ENCODE measurements at regions not wholly inside any gene's neighbourhood (a gene's known extent, or its start where the extent isn't known, plus 50 kb on each side); places are given as distances from the start of the nearest gene placed in this dataset.
"Not testable (repeated sequence)": the region's sequence is repeated elsewhere in the genome, so short reads cannot be mapped to it uniquely, and the experiment has no call there.

DNA sequence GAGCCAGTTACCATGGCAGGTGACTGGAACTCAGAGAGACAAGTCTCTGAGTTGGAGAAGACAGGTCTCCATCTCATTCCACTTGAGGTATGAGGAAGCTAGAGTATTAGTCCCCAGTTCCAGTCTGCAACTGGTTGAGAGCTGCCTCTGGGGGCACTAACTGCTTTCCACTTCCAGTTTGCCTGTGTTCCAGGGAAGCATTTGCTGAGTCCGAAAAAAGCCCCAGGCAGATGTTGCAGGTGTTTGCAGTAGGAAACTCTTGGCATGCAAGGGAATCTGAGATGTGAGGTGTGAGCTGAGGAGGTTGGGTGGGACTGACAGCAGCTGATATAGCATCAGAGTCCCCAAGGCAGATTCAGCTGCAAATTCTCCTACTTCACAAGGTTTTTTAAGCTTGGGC is 272.2 kb upstream of the CASK start:
- H3K27ac ChIP-seq: no peak overlapping the region
- TF ChIP-seq, protein P1, sequence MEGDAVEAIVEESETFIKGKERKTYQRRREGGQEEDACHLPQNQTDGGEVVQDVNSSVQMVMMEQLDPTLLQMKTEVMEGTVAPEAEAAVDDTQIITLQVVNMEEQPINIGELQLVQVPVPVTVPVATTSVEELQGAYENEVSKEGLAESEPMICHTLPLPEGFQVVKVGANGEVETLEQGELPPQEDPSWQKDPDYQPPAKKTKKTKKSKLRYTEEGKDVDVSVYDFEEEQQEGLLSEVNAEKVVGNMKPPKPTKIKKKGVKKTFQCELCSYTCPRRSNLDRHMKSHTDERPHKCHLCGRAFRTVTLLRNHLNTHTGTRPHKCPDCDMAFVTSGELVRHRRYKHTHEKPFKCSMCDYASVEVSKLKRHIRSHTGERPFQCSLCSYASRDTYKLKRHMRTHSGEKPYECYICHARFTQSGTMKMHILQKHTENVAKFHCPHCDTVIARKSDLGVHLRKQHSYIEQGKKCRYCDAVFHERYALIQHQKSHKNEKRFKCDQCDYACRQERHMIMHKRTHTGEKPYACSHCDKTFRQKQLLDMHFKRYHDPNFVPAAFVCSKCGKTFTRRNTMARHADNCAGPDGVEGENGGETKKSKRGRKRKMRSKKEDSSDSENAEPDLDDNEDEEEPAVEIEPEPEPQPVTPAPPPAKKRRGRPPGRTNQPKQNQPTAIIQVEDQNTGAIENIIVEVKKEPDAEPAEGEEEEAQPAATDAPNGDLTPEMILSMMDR (IDR thresholded peaks at IDR 0.05): no peak
- H3K27me3 ChIP-seq: no peaks in the 10 kb centered on the region
- no peaks in the 10 kb centered on the region for H3K4me1 ChIP-seq
- intact Hi-C loops (cut with DNase I): no loop called here
- DNase-seq: no peak
- ATAC-seq: no peak
- no peak overlapping the region for H3K4me3 ChIP-seq
- H3K9me3 ChIP-seq: no peaks in the 10 kb centered on the region
- no peaks in the 10 kb centered on the region for H3K36me3 ChIP-seq

DNA sequence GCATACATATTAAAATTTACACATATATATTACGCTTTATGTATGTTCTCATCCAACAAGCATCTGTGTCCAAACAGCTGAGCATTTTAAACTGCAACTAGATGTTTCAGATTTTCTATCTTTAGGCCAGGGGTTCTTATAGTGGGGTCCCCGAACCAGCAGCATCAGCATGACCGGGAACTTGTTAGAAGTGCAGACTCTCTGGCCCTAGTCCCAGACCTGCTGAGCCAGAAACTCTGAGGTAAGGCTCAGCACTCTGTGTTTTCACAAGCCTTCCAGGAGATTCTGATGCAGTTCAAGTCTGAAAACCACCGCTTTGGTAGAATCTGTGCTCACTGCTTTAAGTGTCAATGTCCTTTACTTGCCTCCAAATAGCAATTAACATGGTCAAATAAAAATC is 266.2 kb upstream of the CASK start:
- Histone ChIP-seq H3K9me3 (no peaks in the 10 kb centered on the region), H3K4me3 (no peak overlapping the region), H3K4me1 (no peaks in the 10 kb centered on the region), H3K36me3 (no peaks in the 10 kb centered on the region), H3K27me3 (no peaks in the 10 kb centered on the region), H3K27ac (no peak overlapping the region)
- TF ChIP-seq, protein P1 (IDR thresholded peaks at IDR 0.05): no peak
- intact Hi-C loops (cut with DNase I): no loop called here
- ATAC-seq: no peak
- no peak for DNase-seq

DNA sequence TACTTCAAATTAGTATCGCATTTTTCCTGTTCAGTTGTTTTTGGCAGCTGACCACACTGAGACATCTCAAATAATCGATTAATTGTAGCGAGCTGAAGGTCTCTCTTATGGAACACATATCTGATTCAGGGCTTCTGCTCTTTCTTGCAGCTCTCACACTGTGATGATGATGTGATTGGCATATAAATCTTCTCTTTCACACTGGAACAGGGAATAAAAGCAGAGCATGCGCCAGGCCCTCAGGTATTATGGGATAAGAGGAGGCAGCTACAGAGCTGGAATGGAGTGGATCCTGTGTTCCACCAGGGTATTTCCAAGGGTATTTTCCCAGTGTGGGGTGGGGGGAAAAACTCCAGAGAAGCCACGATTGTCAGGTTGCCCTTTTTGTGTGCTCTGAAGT is 265.4 kb upstream of the CASK start:
- Histone ChIP-seq H3K9me3 (no peaks in the 10 kb centered on the region), H3K4me1 (no peaks in the 10 kb centered on the region), H3K27me3 (no peaks in the 10 kb centered on the region), H3K4me3 (no peak overlapping the region), H3K27ac (no peak overlapping the region), H3K36me3 (no peaks in the 10 kb centered on the region)
- ATAC-seq (no peak), DNase-seq (no peak)
- intact Hi-C loops (cut with DNase I): no loop called here
- TF ChIP-seq, protein P1 (IDR thresholded peaks at IDR 0.05): no peak

DNA sequence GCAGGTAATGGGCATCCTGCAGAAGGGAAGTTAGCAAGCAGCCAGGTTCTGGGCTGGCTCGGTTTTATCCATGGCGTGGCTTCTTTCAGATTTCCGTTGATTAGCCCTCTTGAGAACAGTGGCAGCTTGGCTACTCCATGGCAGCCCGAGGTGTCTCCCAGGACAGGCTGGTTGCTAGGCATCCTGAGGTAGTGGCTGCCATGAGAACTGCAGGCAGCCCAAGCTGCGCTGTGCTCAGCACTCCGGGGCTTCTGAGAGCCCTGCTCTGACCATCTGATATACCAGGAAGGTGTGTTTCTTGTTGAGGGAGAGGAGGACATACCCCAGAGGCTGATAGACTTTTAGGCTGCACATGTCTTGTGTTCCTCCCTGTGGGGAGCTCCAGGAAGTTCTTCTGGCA is 253.4 kb upstream of the CASK start:
- no peaks in the 10 kb centered on the region for H3K36me3 ChIP-seq
- no peaks in the 10 kb centered on the region for H3K9me3 ChIP-seq
- TF ChIP-seq, protein P1 (IDR thresholded peaks at IDR 0.05): no peak
- intact Hi-C loops (cut with DNase I): no loop called here
- DNase-seq (no peak), ATAC-seq (no peak)
- no peaks in the 10 kb centered on the region for H3K27me3 ChIP-seq
- H3K4me3 ChIP-seq: no peak overlapping the region
- H3K4me1 ChIP-seq: no peaks in the 10 kb centered on the region
- no peak overlapping the region for H3K27ac ChIP-seq

DNA sequence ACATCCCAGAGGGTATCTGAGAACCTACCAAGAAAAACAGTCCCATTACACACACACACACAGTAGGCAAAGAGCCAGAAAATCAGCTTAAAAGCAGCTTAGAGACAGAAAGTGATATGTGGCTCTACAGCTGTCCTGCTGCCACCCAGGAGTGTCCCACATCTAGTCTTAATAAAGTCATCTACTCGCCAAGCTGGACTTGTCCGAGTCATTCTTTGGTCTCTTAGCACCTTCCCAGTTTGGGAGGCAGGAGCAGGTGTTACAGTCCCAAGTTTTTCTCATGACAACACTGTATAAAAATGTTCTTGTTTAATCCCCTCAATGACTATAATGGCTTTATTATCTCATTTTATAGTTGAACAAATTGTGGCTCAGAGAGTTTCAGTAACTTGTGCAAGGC is 252.5 kb upstream of the CASK start:
- Histone ChIP-seq H3K27me3 (no peaks in the 10 kb centered on the region), H3K9me3 (no peaks in the 10 kb centered on the region), H3K27ac (no peak overlapping the region)

DNA sequence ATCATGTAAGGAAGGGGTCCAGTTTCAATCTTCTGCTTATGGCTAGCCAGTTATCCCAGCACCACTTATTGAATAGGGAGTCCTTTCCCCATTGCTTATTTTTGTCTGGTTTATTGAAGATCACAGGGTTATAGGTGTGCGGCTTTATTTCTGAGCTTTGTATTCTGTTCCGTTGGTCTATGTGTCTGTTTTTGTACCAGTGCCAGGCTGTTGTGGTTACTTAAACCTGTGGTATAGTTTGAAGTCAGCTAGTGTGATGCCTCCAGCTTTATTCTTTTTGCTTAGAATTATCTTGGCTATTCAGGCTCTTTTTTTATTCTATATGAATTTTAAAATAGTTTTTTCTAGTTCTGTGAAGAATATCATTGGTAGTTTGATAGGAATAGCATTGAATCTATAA is 234.6 kb upstream of the CASK start:
- H3K4me3 ChIP-seq; ATAC-seq; H3K36me3 ChIP-seq; intact Hi-C loops (cut with DNase I); H3K9me3 ChIP-seq; H3K27ac ChIP-seq; DNase-seq; H3K4me1 ChIP-seq; H3K27me3 ChIP-seq: not testable (repeated sequence)

More for the DNA sequence above, 252.5 kb upstream of the CASK start:
- no peak overlapping the region for H3K4me3 ChIP-seq
- TF ChIP-seq, protein P1 (IDR thresholded peaks at IDR 0.05): no peak
- intact Hi-C loops (cut with DNase I): no loop called here
- DNase-seq: no peak
- ATAC-seq: no peak
- H3K4me1 ChIP-seq: no peaks in the 10 kb centered on the region
- H3K36me3 ChIP-seq: no peaks in the 10 kb centered on the region
